ENCODE measurements at regions not wholly inside any gene's neighbourhood (a gene's known extent, or its start where the extent isn't known, plus 50 kb on each side); places are given as distances from the start of the nearest gene placed in this dataset.
"Not testable (repeated sequence)": the region's sequence is repeated elsewhere in the genome, so short reads cannot be mapped to it uniquely, and the experiment has no call there.

- H3K4me1 Mint-ChIP-seq; H3K27me3 Mint-ChIP-seq; POLR2A ChIA-PET (ENCODE audit: partially characterized antibody); intact Hi-C loops (cut with micrococcal nuclease); DNase-seq; H3K4me1 ChIP-seq (ENCODE audit: insufficient read depth, low read length); CTCF ChIA-PET (ENCODE audit: partially characterized antibody); H3K9me3 Mint-ChIP-seq; H3K4me3 ChIP-seq (ENCODE audit: low read length in 2 of 2); H3K4me3 Mint-ChIP-seq; H3K27ac ChIP-seq (ENCODE audit: low read depth, low read length); H3K36me3 ChIP-seq (ENCODE audit: insufficient read depth, low read length); H3K27me3 ChIP-seq (ENCODE audit: insufficient read depth, low read length); H3K9me3 ChIP-seq (ENCODE audit: control insufficient read depth in 1 of 2, low read length in 2 of 2): not testable (repeated sequence)
- Mint-ChIP-seq H3K36me3 (peaks cover 17 to 32% of the 10 kb centered on the region in 2 donors), H3K27ac (peak overlapping the region in 3 of 7 donors; percentile 16 to 70 (median 41))
Measured at GRCh38 chr4:118630897-118631296, 54.3 kb upstream of the METTL14 start.

- H3K9me3 Mint-ChIP-seq; POLR2A ChIA-PET (ENCODE audit: partially characterized antibody); H3K4me3 Mint-ChIP-seq; CTCF ChIA-PET (ENCODE audit: partially characterized antibody); H3K4me3 ChIP-seq (ENCODE audit: low read length in 2 of 2); H3K36me3 ChIP-seq (ENCODE audit: insufficient read depth, low read length); H3K4me1 Mint-ChIP-seq; H3K9me3 ChIP-seq (ENCODE audit: control insufficient read depth in 1 of 2, low read length in 2 of 2); H3K27me3 Mint-ChIP-seq; H3K27ac ChIP-seq (ENCODE audit: low read depth, low read length); H3K4me1 ChIP-seq (ENCODE audit: insufficient read depth, low read length); DNase-seq; H3K27me3 ChIP-seq (ENCODE audit: insufficient read depth, low read length); intact Hi-C loops (cut with micrococcal nuclease): not testable (repeated sequence)
- peaks cover 17 to 32% of the 10 kb centered on the region in 2 donors for H3K36me3 Mint-ChIP-seq
- H3K27ac Mint-ChIP-seq, result peak overlapping the region in 2 of 7 donors; percentile 33 to 41
Measured at GRCh38 chr4:118631321-118632050, 53.7 kb upstream of the METTL14 start.

- H3K27ac ChIP-seq (ENCODE audit: low read depth, low read length); H3K4me1 ChIP-seq (ENCODE audit: insufficient read depth, low read length); H3K27me3 Mint-ChIP-seq; H3K4me3 Mint-ChIP-seq; H3K9me3 Mint-ChIP-seq; CTCF ChIA-PET (ENCODE audit: partially characterized antibody); POLR2A ChIA-PET (ENCODE audit: partially characterized antibody); H3K27me3 ChIP-seq (ENCODE audit: insufficient read depth, low read length); H3K4me3 ChIP-seq (ENCODE audit: low read length in 2 of 2); H3K27ac Mint-ChIP-seq; intact Hi-C loops (cut with micrococcal nuclease); H3K4me1 Mint-ChIP-seq; H3K36me3 ChIP-seq (ENCODE audit: insufficient read depth, low read length); H3K9me3 ChIP-seq (ENCODE audit: control insufficient read depth in 1 of 2, low read length in 2 of 2): not testable (repeated sequence)
- H3K36me3 Mint-ChIP-seq, result peaks cover 17 to 30% of the 10 kb centered on the region in 2 donors
- DNase-seq, result peak in 1 of 5 donors; percentile 19
Measured at GRCh38 chr4:118633476-118633875, 51.7 kb upstream of the METTL14 start.

- H3K4me3 ChIP-seq (ENCODE audit: low read length in 2 of 2); CTCF ChIA-PET (ENCODE audit: partially characterized antibody); H3K27me3 Mint-ChIP-seq; H3K9me3 ChIP-seq (ENCODE audit: control insufficient read depth in 1 of 2, low read length in 2 of 2); H3K4me3 Mint-ChIP-seq; H3K36me3 ChIP-seq (ENCODE audit: insufficient read depth, low read length); H3K9me3 Mint-ChIP-seq; H3K27ac ChIP-seq (ENCODE audit: low read depth, low read length); H3K27me3 ChIP-seq (ENCODE audit: insufficient read depth, low read length); H3K27ac Mint-ChIP-seq; POLR2A ChIA-PET (ENCODE audit: partially characterized antibody); H3K4me1 Mint-ChIP-seq; H3K4me1 ChIP-seq (ENCODE audit: insufficient read depth, low read length); intact Hi-C loops (cut with micrococcal nuclease): not testable (repeated sequence)
- peak in 1 of 5 donors; percentile 8 for DNase-seq
- H3K36me3 Mint-ChIP-seq, result peaks cover 17 to 26% of the 10 kb centered on the region in 2 donors
Measured at GRCh38 chr4:118634126-118634875, 50.9 kb upstream of the METTL14 start.
